ENCODE measurements at regions not wholly inside any gene's neighbourhood (a gene's known extent, or its start where the extent isn't known, plus 50 kb on each side); places are given as distances from the start of the nearest gene placed in this dataset.

GRCh38 chr6:14328163-14328562, 210.6 kb downstream of the CD83 start:
- no peaks in the 10 kb centered on the region for H3K9me3 ChIP-seq (replicated peaks)
- no peak for DNase-seq
- no peak overlapping the region for H3K27ac ChIP-seq (replicated peaks)
- intact Hi-C loops (cut with micrococcal nuclease): no loop called here
- no peaks in the 10 kb centered on the region for H3K36me3 ChIP-seq
- no peaks in the 10 kb centered on the region for H3K27me3 ChIP-seq (ENCODE audit: low read depth)
- TF ChIP-seq, protein P1, sequence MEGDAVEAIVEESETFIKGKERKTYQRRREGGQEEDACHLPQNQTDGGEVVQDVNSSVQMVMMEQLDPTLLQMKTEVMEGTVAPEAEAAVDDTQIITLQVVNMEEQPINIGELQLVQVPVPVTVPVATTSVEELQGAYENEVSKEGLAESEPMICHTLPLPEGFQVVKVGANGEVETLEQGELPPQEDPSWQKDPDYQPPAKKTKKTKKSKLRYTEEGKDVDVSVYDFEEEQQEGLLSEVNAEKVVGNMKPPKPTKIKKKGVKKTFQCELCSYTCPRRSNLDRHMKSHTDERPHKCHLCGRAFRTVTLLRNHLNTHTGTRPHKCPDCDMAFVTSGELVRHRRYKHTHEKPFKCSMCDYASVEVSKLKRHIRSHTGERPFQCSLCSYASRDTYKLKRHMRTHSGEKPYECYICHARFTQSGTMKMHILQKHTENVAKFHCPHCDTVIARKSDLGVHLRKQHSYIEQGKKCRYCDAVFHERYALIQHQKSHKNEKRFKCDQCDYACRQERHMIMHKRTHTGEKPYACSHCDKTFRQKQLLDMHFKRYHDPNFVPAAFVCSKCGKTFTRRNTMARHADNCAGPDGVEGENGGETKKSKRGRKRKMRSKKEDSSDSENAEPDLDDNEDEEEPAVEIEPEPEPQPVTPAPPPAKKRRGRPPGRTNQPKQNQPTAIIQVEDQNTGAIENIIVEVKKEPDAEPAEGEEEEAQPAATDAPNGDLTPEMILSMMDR (IDR thresholded peaks at IDR 0.05; ENCODE audit: borderline replicate concordance): no peak
- no peak overlapping the region for H3K4me3 ChIP-seq
- no peaks in the 10 kb centered on the region for H3K4me1 ChIP-seq

GRCh38 chr6:14333556-14334305, 216.2 kb downstream of the CD83 start:
- H3K4me1 ChIP-seq: no peaks in the 10 kb centered on the region
- H3K27ac ChIP-seq (replicated peaks): no peak overlapping the region
- no peak overlapping the region for H3K4me3 ChIP-seq
- TF ChIP-seq, protein P1 (IDR thresholded peaks at IDR 0.05; ENCODE audit: borderline replicate concordance): no peak
- intact Hi-C loops (cut with micrococcal nuclease): no loop called here
- no peaks in the 10 kb centered on the region for H3K27me3 ChIP-seq (ENCODE audit: low read depth)
- H3K9me3 ChIP-seq (replicated peaks): peaks cover 10% of the 10 kb centered on the region
- no peak for DNase-seq
- H3K36me3 ChIP-seq: no peaks in the 10 kb centered on the region

- Histone ChIP-seq H3K4me3 (no peak overlapping the region), H3K27ac (replicated peaks) (no peak overlapping the region), H3K36me3 (no peaks in the 10 kb centered on the region), H3K27me3 (ENCODE audit: low read depth) (no peaks in the 10 kb centered on the region), H3K9me3 (replicated peaks) (peaks cover 10% of the 10 kb centered on the region), H3K4me1 (peaks cover 7% of the 10 kb centered on the region)
- intact Hi-C loops (cut with micrococcal nuclease): no loop called here
- no peak for DNase-seq
- TF ChIP-seq, protein P1 (IDR thresholded peaks at IDR 0.05; ENCODE audit: borderline replicate concordance): no peak
Observed at GRCh38 chr6:14335071-14335470, 217.5 kb downstream of the CD83 start.

DNA sequence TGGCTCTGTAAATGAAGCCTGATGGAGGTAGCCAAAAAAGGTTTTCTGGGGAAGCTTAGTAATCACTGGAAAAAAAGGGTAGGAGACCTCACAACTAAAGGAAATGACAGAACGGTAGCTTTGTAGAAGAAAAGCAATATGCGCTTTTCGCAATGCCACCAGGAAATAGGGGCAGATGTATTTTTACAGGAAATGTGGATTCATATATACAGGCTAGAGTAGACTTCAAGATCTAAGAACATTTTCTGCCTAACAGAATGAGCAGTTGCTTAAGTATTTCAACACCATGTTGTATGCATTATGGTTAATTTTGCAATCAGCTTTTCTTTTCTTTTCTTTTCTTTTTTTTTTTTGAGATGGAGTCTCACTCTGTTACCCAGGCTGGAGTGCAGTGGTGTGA, 219.6 kb downstream of the CD83 start:
- TF ChIP-seq, protein P1 (IDR thresholded peaks at IDR 0.05; ENCODE audit: borderline replicate concordance): no peak
- Histone ChIP-seq H3K4me1 (peaks cover 11% of the 10 kb centered on the region), H3K4me3 (no peak overlapping the region), H3K9me3 (replicated peaks) (peaks cover 10% of the 10 kb centered on the region), H3K27me3 (ENCODE audit: low read depth) (no peaks in the 10 kb centered on the region), H3K36me3 (no peaks in the 10 kb centered on the region), H3K27ac (replicated peaks) (no peak overlapping the region)
- intact Hi-C loops (cut with micrococcal nuclease): no loop called here
- no peak for DNase-seq

DNA sequence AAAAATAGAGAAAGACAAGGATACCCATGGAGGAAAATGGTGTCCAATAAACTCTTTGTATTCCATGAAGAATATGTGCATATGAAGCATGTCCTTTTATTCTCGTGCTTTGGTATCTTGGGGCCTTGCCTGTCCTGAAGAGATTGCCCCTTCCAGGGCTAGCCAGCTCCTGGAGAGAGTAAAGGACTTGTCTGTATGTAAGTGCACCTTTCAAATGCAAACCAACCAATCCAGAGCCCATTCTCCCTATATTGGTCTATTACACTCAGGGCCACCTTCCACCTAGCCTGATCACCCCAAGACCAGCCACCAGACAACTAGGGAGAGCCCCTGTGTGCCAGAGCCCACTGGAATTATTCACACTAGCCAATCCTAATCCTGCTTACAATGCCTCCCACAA, 221.6 kb downstream of the CD83 start:
- DNase-seq: no peak
- no peaks in the 10 kb centered on the region for H3K36me3 ChIP-seq
- H3K4me1 ChIP-seq: peaks cover 11% of the 10 kb centered on the region
- no peak overlapping the region for H3K4me3 ChIP-seq
- intact Hi-C loops (cut with micrococcal nuclease): no loop called here
- TF ChIP-seq, protein P1 (IDR thresholded peaks at IDR 0.05; ENCODE audit: borderline replicate concordance): no peak
- H3K9me3 ChIP-seq (replicated peaks): peaks cover 10% of the 10 kb centered on the region
- H3K27me3 ChIP-seq (ENCODE audit: low read depth): no peaks in the 10 kb centered on the region
- H3K27ac ChIP-seq (replicated peaks): no peak overlapping the region
